GM10266 (cell line): ENCODE measurements at regions not wholly inside any gene's neighbourhood (a gene's known extent, or its start where the extent isn't known, plus 50 kb on each side); places are given as distances from the start of the nearest gene placed in this dataset.

Experiments used
- DNase-seq: peaks from one replicate; pipeline ENCODE4 v3.0.0; 2012; ENCODE audit errors: extremely low spot score
- TF ChIP-seq, protein P1 (sequence below): IDR thresholded peaks from 2 replicates; pipeline ENCODE4 v1.5.1; 2012; ENCODE audit warnings: mild to moderate bottlenecking, low read depth; ENCODE audit not compliant: control insufficient read depth, insufficient read depth; ENCODE audit errors: missing control alignments

DNA sequence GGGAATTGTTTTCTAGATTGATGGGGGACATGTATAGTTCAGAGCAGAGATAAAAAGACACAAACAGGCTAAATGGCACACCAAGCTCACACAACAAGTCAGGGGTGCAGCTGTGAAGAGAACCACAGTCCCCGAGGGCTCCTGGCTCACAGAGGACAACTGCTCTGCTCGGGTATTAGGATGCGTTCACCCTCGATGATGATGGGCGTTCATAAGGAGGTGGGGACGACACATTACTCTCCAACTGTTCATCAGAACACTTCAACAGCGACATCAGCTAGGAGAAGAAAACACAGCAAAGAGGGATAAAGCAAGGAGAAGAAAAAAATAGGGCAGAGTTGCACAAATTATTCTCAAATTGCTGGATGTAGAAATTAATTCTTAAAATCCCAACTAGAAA, 174.8 kb upstream of the RREB1 start:
- TF ChIP-seq, protein P1, sequence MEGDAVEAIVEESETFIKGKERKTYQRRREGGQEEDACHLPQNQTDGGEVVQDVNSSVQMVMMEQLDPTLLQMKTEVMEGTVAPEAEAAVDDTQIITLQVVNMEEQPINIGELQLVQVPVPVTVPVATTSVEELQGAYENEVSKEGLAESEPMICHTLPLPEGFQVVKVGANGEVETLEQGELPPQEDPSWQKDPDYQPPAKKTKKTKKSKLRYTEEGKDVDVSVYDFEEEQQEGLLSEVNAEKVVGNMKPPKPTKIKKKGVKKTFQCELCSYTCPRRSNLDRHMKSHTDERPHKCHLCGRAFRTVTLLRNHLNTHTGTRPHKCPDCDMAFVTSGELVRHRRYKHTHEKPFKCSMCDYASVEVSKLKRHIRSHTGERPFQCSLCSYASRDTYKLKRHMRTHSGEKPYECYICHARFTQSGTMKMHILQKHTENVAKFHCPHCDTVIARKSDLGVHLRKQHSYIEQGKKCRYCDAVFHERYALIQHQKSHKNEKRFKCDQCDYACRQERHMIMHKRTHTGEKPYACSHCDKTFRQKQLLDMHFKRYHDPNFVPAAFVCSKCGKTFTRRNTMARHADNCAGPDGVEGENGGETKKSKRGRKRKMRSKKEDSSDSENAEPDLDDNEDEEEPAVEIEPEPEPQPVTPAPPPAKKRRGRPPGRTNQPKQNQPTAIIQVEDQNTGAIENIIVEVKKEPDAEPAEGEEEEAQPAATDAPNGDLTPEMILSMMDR: no peak
- no peak for DNase-seq

DNA sequence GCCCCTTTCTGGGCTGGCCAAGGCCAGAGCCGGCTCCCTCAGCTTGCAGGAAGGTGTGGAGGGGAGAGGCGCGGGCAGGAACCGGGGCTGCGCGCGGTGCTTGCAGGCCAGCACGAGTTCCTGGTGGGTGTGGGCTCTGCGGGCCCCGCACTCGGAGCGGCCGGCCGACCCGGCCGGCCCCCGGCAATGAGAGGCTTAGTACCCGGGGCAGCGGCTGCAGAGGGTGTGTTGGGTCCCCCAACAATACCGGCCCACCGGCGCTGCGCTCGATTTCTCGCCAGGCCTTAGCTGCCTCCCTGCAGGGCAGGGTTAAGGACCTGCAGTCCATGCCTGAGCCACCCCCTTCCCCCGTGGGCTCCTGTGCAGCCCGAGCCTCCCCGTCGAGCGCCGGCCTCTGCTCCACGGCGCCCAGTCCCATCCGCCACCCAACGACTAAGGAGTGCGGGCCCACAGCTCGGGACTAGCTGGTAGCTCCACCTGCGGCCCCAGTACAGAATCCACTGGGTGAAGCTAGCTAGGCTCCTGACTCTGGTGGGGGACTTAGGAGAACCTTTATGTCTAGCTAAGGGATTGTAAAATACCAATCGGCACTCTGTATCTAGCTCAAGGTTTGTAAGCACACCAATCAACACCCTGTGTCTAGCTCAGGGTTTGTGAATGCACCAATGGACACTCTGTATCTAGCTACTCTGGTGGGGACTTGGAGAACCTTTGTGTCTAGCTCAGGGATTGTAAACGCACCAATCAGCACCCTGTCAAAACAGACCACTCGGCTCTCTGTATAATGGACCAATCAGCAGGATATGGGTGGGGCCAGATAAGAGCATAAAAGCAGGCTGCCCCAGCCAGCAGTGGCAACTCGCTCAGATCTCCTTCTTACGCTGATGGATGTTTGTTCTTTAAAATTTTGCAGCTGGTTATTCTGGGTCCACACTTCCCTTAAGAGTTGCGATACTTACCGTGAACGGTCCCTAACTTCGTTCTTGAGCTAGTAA, 167.4 kb upstream of the RREB1 start:
- TF ChIP-seq, protein P1: no peak
- DNase-seq: no peak

DNA sequence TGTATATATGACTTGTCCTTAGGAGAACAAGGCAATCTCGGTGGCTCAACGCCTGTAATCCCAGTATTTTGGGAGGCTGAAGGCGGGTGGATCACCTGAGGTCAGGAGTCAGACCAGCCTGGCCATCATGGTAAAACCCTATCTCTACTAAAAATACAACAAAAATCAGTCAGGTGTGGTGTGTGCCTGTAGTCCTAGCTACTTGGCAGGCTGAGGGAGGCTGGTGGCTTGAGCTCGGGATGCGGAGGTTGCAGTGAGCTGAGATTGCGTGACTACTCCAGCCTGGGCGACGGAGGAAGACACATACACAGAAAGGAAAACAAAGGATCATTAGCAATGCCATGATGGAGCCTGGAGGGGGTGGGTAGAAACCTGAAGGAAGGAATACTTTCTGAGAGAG, 166.6 kb upstream of the RREB1 start:
- DNase-seq: no peak
- TF ChIP-seq, protein P1: no peak

DNA sequence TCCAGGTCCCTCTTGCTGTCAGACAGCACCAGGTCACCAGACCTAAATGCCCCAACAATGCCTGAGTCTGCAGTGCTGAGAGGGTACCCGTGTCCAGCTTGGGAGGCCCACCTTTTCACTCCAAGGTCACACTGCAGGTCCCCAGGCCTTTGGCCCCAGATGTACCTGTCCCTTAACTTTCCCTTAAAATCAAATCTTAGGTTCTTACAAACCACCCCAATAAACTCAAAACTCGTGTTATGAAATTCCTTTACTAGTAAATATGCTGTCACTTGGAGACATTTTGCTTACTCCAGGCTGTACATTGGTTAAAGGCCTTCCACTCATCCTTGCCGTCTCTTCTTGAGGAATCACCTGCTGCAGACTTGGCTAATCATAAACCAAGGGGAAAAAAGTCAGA, 165.7 kb upstream of the RREB1 start:
- TF ChIP-seq, protein P1: no peak
- DNase-seq: no peak

DNA sequence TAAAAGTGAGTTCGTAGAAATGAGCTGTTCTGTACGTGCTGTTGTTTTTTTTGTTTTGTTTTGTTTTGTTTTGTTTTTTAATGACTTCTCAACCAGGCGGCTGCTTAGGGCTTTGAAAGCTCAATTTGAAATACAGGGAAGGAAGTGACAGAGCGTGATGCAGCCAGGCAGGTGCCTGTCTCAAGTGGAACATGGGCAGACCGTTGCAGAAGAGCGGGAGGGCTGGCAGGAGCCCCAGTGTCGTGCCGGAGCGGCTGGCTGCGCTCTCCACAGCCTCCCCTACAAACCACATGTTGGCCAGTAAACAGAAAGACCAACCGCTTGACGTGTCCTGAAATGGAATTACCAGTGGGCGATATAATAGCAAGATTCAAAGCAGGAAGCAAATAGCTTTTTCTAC, 164.9 kb upstream of the RREB1 start:
- TF ChIP-seq, protein P1: no peak
- DNase-seq: peak; percentile 70

DNA sequence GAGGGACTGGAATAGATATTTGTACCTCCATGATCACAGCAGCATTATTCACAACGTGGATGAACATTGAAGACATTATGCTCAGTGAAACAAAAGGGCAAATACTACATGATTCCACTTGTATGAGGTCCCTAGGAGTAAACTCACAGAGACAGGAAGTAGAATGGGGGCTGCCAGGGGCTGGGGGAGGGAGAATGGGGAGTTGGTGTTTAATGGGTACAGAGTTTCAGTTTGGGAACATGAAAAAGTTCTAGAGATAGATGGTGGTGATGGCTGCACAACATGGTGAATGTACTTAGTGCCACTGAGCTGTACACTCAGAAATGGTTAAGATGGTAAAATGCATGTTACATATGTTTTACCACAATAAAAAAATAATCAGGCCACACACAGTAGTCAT, 164.3 kb upstream of the RREB1 start:
- TF ChIP-seq, protein P1: no peak
- DNase-seq: no peak
